ENCODE measurements at regions not wholly inside any gene's neighbourhood (a gene's known extent, or its start where the extent isn't known, plus 50 kb on each side); places are given as distances from the start of the nearest gene placed in this dataset.
"Not testable (repeated sequence)": the region's sequence is repeated elsewhere in the genome, so short reads cannot be mapped to it uniquely, and the experiment has no call there.

DNA sequence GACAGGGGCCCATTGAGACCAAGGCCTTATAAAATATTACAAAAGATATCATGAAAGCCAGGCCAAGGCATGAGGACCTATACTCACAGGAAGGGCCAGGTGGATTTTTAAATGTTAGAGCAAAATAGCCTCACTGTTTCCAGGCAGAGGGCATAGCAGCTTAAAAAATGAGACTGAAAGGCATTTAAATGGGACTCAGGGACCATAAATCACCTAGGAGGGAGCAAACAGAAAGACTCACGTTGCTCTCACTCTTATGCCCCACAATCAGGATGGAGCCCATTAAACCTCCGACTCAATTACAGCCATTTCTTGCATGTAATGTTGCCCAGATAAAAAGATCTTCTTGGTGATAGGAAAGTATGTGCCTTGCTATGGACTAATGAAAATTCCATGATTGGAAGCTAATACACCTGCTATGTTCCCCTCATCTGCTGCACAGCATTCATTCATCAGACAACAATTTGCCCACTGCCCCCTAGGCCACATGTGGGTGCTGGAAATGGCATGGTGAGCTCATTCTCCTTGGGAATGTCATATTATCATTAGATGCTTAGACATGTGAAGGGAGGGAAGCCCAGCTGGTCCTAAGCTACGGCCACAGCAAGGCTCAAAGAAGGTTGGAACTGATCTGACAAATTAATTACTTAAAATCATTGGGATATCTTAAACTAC, 128.6 kb upstream of the GRIA1 start:
- DNase-seq (ENCODE audit: extremely low read depth in 1 of 11, low read depth in 9 of 11, low spot score in 4 of 11): no peak

- no peak for DNase-seq (ENCODE audit: extremely low read depth in 1 of 11, low read depth in 9 of 11, low spot score in 4 of 11)
Measured at GRCh38 chr5:153365547-153365946, 124.9 kb upstream of the GRIA1 start.

GRCh38 chr5:153367466-153367865, 123.0 kb upstream of the GRIA1 start:
- DNase-seq (ENCODE audit: extremely low read depth in 1 of 11, low read depth in 9 of 11, low spot score in 4 of 11): no peak

GRCh38 chr5:153372425-153373129, 117.9 kb upstream of the GRIA1 start:
- no peak for DNase-seq (ENCODE audit: extremely low read depth in 1 of 11, low read depth in 9 of 11, low spot score in 4 of 11)

- DNase-seq (ENCODE audit: extremely low read depth in 1 of 11, low read depth in 9 of 11, low spot score in 4 of 11): no peak
Measured at GRCh38 chr5:153373130-153373498, 117.4 kb upstream of the GRIA1 start.

DNA sequence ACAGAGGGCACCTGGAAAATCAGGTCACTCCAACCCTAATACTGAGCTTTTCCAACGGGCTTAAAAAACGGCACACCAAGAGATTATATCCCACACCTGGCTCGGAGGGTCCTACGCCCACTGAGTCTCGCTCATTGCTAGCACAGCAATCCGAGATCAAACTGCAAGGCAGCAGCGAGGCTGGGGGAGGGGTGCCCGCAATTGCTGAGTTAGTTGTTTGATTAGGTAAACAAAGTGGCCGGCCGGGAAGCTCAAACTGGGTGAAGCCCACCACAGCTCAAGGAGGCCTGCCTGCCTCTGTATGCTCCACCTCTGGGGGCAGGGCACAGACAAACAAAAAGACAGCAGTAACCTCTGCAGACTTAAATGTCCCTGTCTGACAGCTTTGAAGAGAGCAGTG, 108.8 kb upstream of the GRIA1 start:
- not testable (repeated sequence) for DNase-seq (ENCODE audit: extremely low read depth in 1 of 11, low read depth in 9 of 11, low spot score in 4 of 11)

DNA sequence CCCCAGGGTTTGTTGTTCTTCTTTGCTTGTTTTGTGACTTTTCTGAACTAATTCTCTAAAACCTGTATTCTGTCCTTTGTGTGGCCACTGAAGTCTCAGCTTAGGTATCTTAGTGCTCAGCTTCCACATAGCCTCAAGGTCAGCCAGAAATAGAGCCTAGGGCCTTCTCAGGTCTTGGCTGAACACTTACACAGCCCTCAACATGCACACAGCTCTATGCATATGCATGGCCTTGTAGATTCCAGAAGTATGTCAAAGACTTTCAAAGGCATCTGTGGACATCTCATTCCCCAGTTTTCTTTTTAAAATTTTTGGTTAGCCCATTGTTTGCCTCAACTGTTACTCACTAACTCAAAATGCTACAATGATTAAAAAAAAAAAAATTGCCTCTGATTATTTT, 99.9 kb upstream of the GRIA1 start:
- no peak for DNase-seq (ENCODE audit: extremely low read depth in 1 of 11, low read depth in 9 of 11, low spot score in 4 of 11)

- no peak for DNase-seq (ENCODE audit: extremely low read depth in 1 of 11, low read depth in 9 of 11, low spot score in 4 of 11)
Measured at GRCh38 chr5:153399595-153399994, 90.9 kb upstream of the GRIA1 start.

DNA sequence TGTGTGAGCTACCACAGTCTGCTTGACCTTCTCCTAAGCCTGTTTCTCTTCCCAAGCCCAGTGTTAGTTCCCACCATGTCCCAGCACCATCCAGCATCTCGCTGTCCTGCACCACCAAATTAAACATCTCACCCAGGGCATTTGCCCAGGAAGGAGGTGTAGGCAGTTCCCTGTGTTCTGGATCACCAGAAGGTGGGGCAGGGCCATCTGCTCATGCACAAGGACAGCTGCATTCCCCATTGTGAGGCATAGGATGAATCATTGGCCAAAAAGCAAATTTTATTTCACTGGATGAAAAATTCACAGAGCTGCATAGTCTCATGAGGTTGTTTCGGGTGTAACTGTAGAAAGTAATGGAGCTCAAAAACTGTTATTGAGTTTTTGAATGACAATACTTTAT, 89.5 kb upstream of the GRIA1 start:
- DNase-seq (ENCODE audit: extremely low read depth in 1 of 11, low read depth in 9 of 11, low spot score in 4 of 11): no peak

DNA sequence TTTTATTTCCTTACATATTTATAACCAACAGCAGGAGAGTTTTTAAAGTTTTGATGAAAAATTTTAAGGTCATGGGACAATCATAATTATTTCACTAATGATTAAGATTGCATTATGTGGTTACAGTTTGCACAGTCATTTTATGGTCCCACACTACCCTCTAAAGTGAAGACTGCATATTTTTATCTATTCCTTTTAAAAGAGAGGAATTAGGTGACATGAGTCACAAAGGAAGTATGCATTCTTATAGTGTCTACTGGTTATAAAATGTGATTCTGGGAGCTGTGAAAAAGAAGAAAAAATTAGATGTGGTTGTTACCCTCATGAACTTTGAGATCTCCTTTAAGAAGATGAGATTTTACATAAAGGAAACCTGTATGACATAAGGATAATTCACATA, 87.9 kb upstream of the GRIA1 start:
- no peak for DNase-seq (ENCODE audit: extremely low read depth in 1 of 11, low read depth in 9 of 11, low spot score in 4 of 11)

DNA sequence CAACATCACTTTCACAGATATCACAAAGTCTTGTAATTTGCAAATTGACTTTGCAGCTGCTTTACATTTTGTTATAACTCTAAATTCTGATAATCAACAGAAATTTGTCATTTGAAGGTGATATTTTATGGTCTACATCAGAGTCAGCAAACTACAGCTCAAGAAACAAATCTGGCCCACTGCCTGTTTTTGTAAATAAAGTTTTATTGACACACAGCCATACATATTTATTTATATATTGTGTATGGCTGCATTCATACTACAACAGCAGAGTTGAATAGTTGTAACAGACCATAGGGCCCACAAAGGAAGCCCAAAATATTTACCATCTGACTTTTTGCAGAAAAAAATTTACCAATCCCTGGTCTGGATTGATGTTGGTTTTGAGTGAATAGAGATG, 87.0 kb upstream of the GRIA1 start:
- DNase-seq (ENCODE audit: extremely low read depth in 1 of 11, low read depth in 9 of 11, low spot score in 4 of 11): no peak

DNA sequence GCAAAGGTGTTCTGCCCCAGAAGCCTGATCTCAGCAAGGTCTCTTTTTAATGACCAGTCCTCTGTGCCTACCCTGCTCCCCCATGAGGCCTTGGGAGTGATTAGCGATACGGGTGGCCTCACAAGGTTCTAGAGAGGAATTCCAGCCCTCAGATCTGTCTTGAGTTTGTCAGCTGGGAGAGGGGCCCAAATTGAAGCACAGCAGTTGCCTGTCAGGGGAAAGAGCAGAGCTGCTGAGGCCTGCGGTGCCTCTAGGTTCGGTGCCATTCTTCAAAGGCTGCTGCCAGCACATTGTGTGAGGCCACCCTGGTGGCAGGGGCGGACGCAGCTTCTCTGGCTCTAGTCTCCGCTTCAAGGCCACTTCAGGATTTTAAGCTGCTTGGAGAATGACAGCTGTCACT, 85.7 kb upstream of the GRIA1 start:
- no peak for DNase-seq (ENCODE audit: extremely low read depth in 1 of 11, low read depth in 9 of 11, low spot score in 4 of 11)

- DNase-seq (ENCODE audit: extremely low read depth in 1 of 11, low read depth in 9 of 11, low spot score in 4 of 11): no peak
Measured at GRCh38 chr5:153421676-153422075, 68.8 kb upstream of the GRIA1 start.

- no peak for DNase-seq (ENCODE audit: extremely low read depth in 1 of 11, low read depth in 9 of 11, low spot score in 4 of 11)
Measured at GRCh38 chr5:153425914-153426313, 64.6 kb upstream of the GRIA1 start.

GRCh38 chr5:153429761-153430380, 60.6 kb upstream of the GRIA1 start:
- no peak for DNase-seq (ENCODE audit: extremely low read depth in 1 of 11, low read depth in 9 of 11, low spot score in 4 of 11)

GRCh38 chr5:153432583-153432982, 57.9 kb upstream of the GRIA1 start:
- no peak for DNase-seq (ENCODE audit: extremely low read depth in 1 of 11, low read depth in 9 of 11, low spot score in 4 of 11)

DNA sequence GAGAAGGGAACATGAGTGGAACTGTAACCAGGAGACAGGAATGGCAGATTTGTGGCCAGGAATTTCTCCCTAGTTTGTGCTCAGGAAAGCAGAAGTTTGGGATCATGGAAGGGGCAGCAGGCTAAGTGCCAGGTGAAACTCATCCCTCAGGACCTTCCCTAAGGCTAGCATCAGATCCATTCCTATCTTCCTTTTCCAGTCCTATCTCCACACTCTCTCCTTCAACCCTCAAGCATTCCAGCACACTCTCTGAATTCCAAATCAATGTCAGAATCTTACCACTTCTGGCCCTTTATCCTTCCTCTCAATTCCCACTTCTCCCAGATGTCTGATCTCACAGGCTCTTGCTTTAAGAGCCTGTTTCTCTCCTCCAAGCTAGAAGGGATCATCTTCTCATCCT, 53.2 kb upstream of the GRIA1 start:
- DNase-seq (ENCODE audit: extremely low read depth in 1 of 11, low read depth in 9 of 11, low spot score in 4 of 11): no peak

- no peak for DNase-seq (ENCODE audit: extremely low read depth in 1 of 11, low read depth in 9 of 11, low spot score in 4 of 11)
Measured at GRCh38 chr5:153439130-153439529, 51.3 kb upstream of the GRIA1 start.

Measured in renal cortex interstitium (tissue), 11 donors.